PC-9 (cell line): ENCODE measurements at regions not wholly inside any gene's neighbourhood (a gene's known extent, or its start where the extent isn't known, plus 50 kb on each side); places are given as distances from the start of the nearest gene placed in this dataset.

Experiments
- EZH2 ChIP-seq: fragments of 200-600 bp; sonication (generic); IDR thresholded peaks from 2 replicates; pipeline ENCODE4 v1.8.0; 2017; ENCODE audit warnings: antibody characterized with exemption, low read depth
- TF ChIP-seq, protein P1 (sequence below): fragments of 200-600 bp; sonication (generic); conservative IDR thresholded peaks from 2 replicates; pipeline ENCODE4 v1.6.1; 2017; ENCODE audit warnings: mixed run types, antibody characterized with exemption, mild to moderate bottlenecking, moderate library complexity

DNA sequence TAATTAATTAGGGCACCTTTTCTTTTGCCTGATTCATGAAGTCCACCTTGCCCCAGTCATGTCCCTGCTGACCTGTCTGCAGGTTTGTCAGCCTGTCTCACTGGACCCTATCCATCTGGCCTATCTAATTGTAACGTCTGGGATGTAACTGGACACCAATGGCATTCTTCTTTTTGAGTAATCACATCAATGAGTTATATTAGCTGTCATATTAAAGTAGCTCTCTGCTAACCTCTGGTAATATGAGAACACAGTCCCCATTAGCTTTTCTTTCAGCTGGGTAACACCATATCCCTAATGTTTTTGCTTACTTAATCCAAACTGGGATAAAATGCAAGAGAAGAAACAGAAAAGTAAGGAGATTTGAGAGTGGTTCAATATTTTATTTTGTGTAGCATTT is 166.2 kb upstream of the VEPH1 start:
- TF ChIP-seq, protein P1, sequence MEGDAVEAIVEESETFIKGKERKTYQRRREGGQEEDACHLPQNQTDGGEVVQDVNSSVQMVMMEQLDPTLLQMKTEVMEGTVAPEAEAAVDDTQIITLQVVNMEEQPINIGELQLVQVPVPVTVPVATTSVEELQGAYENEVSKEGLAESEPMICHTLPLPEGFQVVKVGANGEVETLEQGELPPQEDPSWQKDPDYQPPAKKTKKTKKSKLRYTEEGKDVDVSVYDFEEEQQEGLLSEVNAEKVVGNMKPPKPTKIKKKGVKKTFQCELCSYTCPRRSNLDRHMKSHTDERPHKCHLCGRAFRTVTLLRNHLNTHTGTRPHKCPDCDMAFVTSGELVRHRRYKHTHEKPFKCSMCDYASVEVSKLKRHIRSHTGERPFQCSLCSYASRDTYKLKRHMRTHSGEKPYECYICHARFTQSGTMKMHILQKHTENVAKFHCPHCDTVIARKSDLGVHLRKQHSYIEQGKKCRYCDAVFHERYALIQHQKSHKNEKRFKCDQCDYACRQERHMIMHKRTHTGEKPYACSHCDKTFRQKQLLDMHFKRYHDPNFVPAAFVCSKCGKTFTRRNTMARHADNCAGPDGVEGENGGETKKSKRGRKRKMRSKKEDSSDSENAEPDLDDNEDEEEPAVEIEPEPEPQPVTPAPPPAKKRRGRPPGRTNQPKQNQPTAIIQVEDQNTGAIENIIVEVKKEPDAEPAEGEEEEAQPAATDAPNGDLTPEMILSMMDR, result no peak
- TF ChIP-seq EZH2, result no peak
